Activated CD4-positive, alpha-beta memory T cell treated with anti-CD3 and anti-CD28 coated beads for 36 hours (primary cell): ENCODE measurements at regions not wholly inside any gene's neighbourhood (a gene's known extent, or its start where the extent isn't known, plus 50 kb on each side); places are given as distances from the start of the nearest gene placed in this dataset.

Source experiments
- CTCF ChIA-PET: fragments of 350-600 bp; sonication (Branson Sonifier 250); formaldehyde crosslinking; loops from one replicate; lab custom pipeline; 2021; ENCODE audit warnings: antibody characterized with exemption, inconsistent platforms; lab: Charles Lee
- POLR2A ChIA-PET: fragments of 350-600 bp; sonication (Branson Sonifier 250); formaldehyde crosslinking; loops from one replicate; lab custom pipeline; 2021; ENCODE audit warnings: antibody characterized with exemption; lab: Charles Lee
- DNase-seq: peaks from one replicate; pipeline ENCODE4 v3.0.0-alpha.2; 2020
- H3K27ac Mint-ChIP-seq: one replicate; pipeline ENCODE4 v1.8.0; 2021; ENCODE audit warnings: mixed read lengths
- H3K27me3 Mint-ChIP-seq: one replicate; pipeline ENCODE4 v1.8.0; 2021; ENCODE audit warnings: mixed read lengths
- H3K36me3 Mint-ChIP-seq: one replicate; pipeline ENCODE4 v1.8.0; 2021; ENCODE audit warnings: mixed read lengths
- H3K4me1 Mint-ChIP-seq: one replicate; pipeline ENCODE4 v1.8.0; 2021; ENCODE audit warnings: low read depth, mixed read lengths
- H3K4me3 Mint-ChIP-seq: one replicate; pipeline ENCODE4 v1.8.0; 2021; ENCODE audit warnings: mild to moderate bottlenecking, mixed read lengths
- H3K9me3 Mint-ChIP-seq: one replicate; pipeline ENCODE4 v1.8.0; 2021; ENCODE audit warnings: mixed read lengths
- intact Hi-C: fragments of 100-400 bp; cut with micrococcal nuclease; formaldehyde crosslinking; loops from one replicate; pipeline ENCODE4 v1.15.1; 2023

GRCh38 chr10:27599546-27599945 is 95.4 kb downstream of the RAB18 start:
- Mint-ChIP-seq H3K9me3 (peaks cover 4% of the 10 kb centered on the region), H3K27ac (no peak overlapping the region), H3K4me3 (no peak overlapping the region), H3K4me1 (no peaks in the 10 kb centered on the region), H3K27me3 (no peaks in the 10 kb centered on the region), H3K36me3 (no peaks in the 10 kb centered on the region)
- ChIA-PET CTCF (no interaction called here), POLR2A (no interaction called here)
- intact Hi-C loops, result no loop called here
- no peak for DNase-seq

GRCh38 chr10:27600930-27601329 is 96.8 kb downstream of the RAB18 start:
- Mint-ChIP-seq H3K27ac (no peak overlapping the region), H3K27me3 (no peaks in the 10 kb centered on the region), H3K36me3 (no peaks in the 10 kb centered on the region), H3K4me1 (no peaks in the 10 kb centered on the region), H3K9me3 (peaks cover 4% of the 10 kb centered on the region), H3K4me3 (no peak overlapping the region)
- POLR2A ChIA-PET, result no interaction called here
- no peak for DNase-seq
- CTCF ChIA-PET, result no interaction called here
- intact Hi-C loops, result no loop called here

- H3K4me1 Mint-ChIP-seq, result no peaks in the 10 kb centered on the region
- ChIA-PET POLR2A (no interaction called here), CTCF (no interaction called here)
- intact Hi-C loops, result no loop called here
- no peak for DNase-seq
- no peak overlapping the region for H3K27ac Mint-ChIP-seq
- no peak overlapping the region for H3K4me3 Mint-ChIP-seq
- H3K36me3 Mint-ChIP-seq, result no peaks in the 10 kb centered on the region
- no peaks in the 10 kb centered on the region for H3K9me3 Mint-ChIP-seq
- H3K27me3 Mint-ChIP-seq, result no peaks in the 10 kb centered on the region
Observed at GRCh38 chr10:27601503-27601902, 97.4 kb downstream of the RAB18 start.

GRCh38 chr10:27601946-27602538 is 97.9 kb downstream of the RAB18 start:
- Mint-ChIP-seq H3K27me3 (no peaks in the 10 kb centered on the region), H3K9me3 (no peaks in the 10 kb centered on the region), H3K4me3 (no peak overlapping the region), H3K4me1 (no peaks in the 10 kb centered on the region), H3K27ac (no peak overlapping the region), H3K36me3 (no peaks in the 10 kb centered on the region)
- DNase-seq, result no peak
- CTCF ChIA-PET, result interaction anchor here (0.7 kb wide), 1 partner anchor 62 kb away, joined by 3 read pairs; no protein-coding TSS in a partner anchor
- intact Hi-C loops, result no loop called here
- POLR2A ChIA-PET, result no interaction called here

GRCh38 chr10:27603104-27603503 is 99.0 kb downstream of the RAB18 start:
- Mint-ChIP-seq H3K27me3 (no peaks in the 10 kb centered on the region), H3K9me3 (no peaks in the 10 kb centered on the region), H3K36me3 (no peaks in the 10 kb centered on the region), H3K4me1 (no peaks in the 10 kb centered on the region), H3K4me3 (no peak overlapping the region), H3K27ac (no peak overlapping the region)
- POLR2A ChIA-PET, result no interaction called here
- no peak for DNase-seq
- intact Hi-C loops, result no loop called here
- CTCF ChIA-PET, result no interaction called here

GRCh38 chr10:27605318-27605717 is 101.2 kb downstream of the RAB18 start:
- Mint-ChIP-seq H3K27ac (no peak overlapping the region), H3K9me3 (no peaks in the 10 kb centered on the region), H3K4me1 (no peaks in the 10 kb centered on the region), H3K27me3 (no peaks in the 10 kb centered on the region), H3K4me3 (no peak overlapping the region), H3K36me3 (no peaks in the 10 kb centered on the region)
- CTCF ChIA-PET, result no interaction called here
- intact Hi-C loops, result no loop called here
- no peak for DNase-seq
- POLR2A ChIA-PET, result no interaction called here

GRCh38 chr10:27607591-27607990 is 103.5 kb downstream of the RAB18 start:
- intact Hi-C loops, result no loop called here
- CTCF ChIA-PET, result interaction anchor here (0.6 to 0.7 kb wide), 2 partner anchors 135 to 1078 kb away, joined by 3 read pairs; no protein-coding TSS in a partner anchor
- no peaks in the 10 kb centered on the region for H3K36me3 Mint-ChIP-seq
- no peak overlapping the region for H3K4me3 Mint-ChIP-seq
- H3K27me3 Mint-ChIP-seq, result no peaks in the 10 kb centered on the region
- POLR2A ChIA-PET, result no interaction called here
- no peaks in the 10 kb centered on the region for H3K9me3 Mint-ChIP-seq
- no peak overlapping the region for H3K27ac Mint-ChIP-seq
- no peak for DNase-seq
- no peaks in the 10 kb centered on the region for H3K4me1 Mint-ChIP-seq

GRCh38 chr10:27611236-27611635 is 107.1 kb downstream of the RAB18 start:
- no peaks in the 10 kb centered on the region for H3K4me1 Mint-ChIP-seq
- DNase-seq, result no peak
- no peaks in the 10 kb centered on the region for H3K36me3 Mint-ChIP-seq
- no peaks in the 10 kb centered on the region for H3K9me3 Mint-ChIP-seq
- intact Hi-C loops, result no loop called here
- H3K27me3 Mint-ChIP-seq, result no peaks in the 10 kb centered on the region
- H3K4me3 Mint-ChIP-seq, result no peak overlapping the region
- no peak overlapping the region for H3K27ac Mint-ChIP-seq
- POLR2A ChIA-PET, result no interaction called here
- CTCF ChIA-PET, result no interaction called here

GRCh38 chr10:27611744-27612550 is 107.8 kb downstream of the RAB18 start:
- no peak overlapping the region for H3K4me3 Mint-ChIP-seq
- POLR2A ChIA-PET, result no interaction called here
- no peaks in the 10 kb centered on the region for H3K4me1 Mint-ChIP-seq
- no peaks in the 10 kb centered on the region for H3K27me3 Mint-ChIP-seq
- no peak overlapping the region for H3K27ac Mint-ChIP-seq
- H3K9me3 Mint-ChIP-seq, result no peaks in the 10 kb centered on the region
- no peak for DNase-seq
- intact Hi-C loops, result no loop called here
- H3K36me3 Mint-ChIP-seq, result no peaks in the 10 kb centered on the region
- CTCF ChIA-PET, result no interaction called here

GRCh38 chr10:27612551-27613035 is 108.5 kb downstream of the RAB18 start:
- no peaks in the 10 kb centered on the region for H3K27me3 Mint-ChIP-seq
- POLR2A ChIA-PET, result no interaction called here
- CTCF ChIA-PET, result no interaction called here
- DNase-seq, result no peak
- no peaks in the 10 kb centered on the region for H3K36me3 Mint-ChIP-seq
- H3K4me3 Mint-ChIP-seq, result no peak overlapping the region
- intact Hi-C loops, result no loop called here
- H3K9me3 Mint-ChIP-seq, result no peaks in the 10 kb centered on the region
- H3K27ac Mint-ChIP-seq, result no peak overlapping the region
- no peaks in the 10 kb centered on the region for H3K4me1 Mint-ChIP-seq

GRCh38 chr10:27614776-27615175 is 110.7 kb downstream of the RAB18 start:
- ChIA-PET POLR2A (no interaction called here), CTCF (no interaction called here)
- Mint-ChIP-seq H3K27ac (no peak overlapping the region), H3K27me3 (no peaks in the 10 kb centered on the region), H3K9me3 (no peaks in the 10 kb centered on the region), H3K36me3 (no peaks in the 10 kb centered on the region), H3K4me1 (no peaks in the 10 kb centered on the region), H3K4me3 (no peak overlapping the region)
- DNase-seq, result no peak
- intact Hi-C loops, result no loop called here

GRCh38 chr10:27618036-27618615 is 114.0 kb downstream of the RAB18 start:
- intact Hi-C loops, result no loop called here
- Mint-ChIP-seq H3K4me3 (no peak overlapping the region), H3K36me3 (no peaks in the 10 kb centered on the region), H3K4me1 (no peaks in the 10 kb centered on the region), H3K27ac (no peak overlapping the region), H3K9me3 (no peaks in the 10 kb centered on the region), H3K27me3 (no peaks in the 10 kb centered on the region)
- POLR2A ChIA-PET, result no interaction called here
- CTCF ChIA-PET, result interaction anchor here (0.6 kb wide), 1 partner anchor 38 kb away, joined by 3 read pairs; no protein-coding TSS in a partner anchor
- no peak for DNase-seq
